NCI-H2107 treated with DMSO at 0.1 percent for 48 hours (cell line): ENCODE measurements at regions not wholly inside any gene's neighbourhood (a gene's known extent, or its start where the extent isn't known, plus 50 kb on each side); places are given as distances from the start of the nearest gene placed in this dataset.
"Not testable (repeated sequence)": the region's sequence is repeated elsewhere in the genome, so short reads cannot be mapped to it uniquely, and the experiment has no call there.

ENCODE experiments used
- DNase-seq: peaks from one replicate; lab custom pipeline; 2025; ENCODE audit not compliant: unreplicated experiment; lab: John Stamatoyannopoulos, UW

DNA sequence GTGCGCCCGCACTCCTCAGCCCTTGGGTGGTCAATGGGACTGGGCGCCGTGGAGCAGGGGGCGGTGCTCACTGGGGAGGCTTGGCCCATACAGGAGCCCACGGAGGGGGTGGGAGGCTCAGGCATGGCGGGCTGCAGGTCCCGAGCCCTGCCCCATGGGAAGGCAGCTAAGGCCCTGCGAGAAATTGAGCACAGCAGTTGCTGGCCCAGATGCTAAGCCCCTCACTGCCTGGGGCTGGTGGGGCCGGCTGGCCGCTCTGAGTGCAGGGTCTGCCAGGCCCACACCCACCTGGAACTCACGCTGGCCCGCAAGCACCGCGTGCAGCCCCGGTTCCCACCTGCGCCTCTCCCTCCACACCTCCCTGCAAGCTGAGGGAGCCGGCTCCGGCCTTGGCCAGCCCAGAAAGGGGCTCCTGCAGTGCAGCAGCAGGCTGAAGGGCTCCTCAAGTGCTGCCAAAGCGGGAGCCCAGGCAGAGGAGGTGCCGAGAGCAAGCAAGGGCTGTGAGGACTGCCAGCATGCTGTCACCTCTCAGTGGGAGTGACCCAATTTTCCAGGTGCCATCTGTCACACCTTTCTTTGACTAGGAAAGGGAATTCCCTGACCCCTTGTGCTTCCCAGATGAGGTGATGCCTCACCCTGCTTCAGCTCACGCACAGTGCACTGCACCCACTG, 642.3 kb upstream of the SYNCRIP start:
- DNase-seq, result not testable (repeated sequence)

DNA sequence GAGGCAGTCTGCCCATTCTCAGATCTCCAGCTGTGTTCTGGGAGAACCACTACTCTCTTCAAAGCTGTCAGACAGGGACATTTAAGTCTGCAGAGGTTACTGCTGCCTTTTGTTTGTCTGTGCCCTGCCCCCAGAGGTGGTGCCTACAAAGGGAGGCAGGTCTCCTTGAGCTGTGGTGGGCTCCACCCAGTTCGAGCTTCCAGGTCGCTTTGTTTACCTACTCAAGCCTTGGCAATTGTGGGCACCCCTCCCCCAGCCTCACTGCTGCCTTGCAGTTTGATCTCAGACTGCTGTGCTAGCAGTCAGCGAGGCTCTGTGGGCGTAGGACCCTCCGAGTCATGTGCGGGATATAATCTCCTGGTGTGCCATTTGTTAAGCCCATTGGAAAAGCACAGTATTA, 640.9 kb upstream of the SYNCRIP start:
- DNase-seq, result not testable (repeated sequence)

GRCh38 chr6:86276056-86276455, 633.4 kb upstream of the SYNCRIP start:
- no peak for DNase-seq

DNA sequence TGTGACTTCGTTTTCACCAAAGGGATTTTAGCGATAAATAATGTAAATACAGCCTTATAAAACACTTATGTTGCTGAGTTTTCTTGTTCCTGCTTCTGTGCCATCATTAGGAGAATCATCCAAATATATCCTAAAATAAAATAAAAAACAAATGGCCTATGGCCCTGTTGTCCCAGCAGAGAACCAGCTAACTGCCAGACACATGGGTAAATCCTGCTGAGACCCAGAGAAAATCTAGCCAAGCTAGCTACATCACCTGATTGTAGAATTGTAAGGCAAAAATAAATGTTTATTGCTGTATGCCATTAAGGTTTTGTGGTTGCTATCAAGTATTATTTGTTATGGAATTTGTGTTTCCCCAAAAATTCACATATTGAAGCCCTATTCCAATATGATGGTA, 631.2 kb upstream of the SYNCRIP start:
- no peak for DNase-seq

DNA sequence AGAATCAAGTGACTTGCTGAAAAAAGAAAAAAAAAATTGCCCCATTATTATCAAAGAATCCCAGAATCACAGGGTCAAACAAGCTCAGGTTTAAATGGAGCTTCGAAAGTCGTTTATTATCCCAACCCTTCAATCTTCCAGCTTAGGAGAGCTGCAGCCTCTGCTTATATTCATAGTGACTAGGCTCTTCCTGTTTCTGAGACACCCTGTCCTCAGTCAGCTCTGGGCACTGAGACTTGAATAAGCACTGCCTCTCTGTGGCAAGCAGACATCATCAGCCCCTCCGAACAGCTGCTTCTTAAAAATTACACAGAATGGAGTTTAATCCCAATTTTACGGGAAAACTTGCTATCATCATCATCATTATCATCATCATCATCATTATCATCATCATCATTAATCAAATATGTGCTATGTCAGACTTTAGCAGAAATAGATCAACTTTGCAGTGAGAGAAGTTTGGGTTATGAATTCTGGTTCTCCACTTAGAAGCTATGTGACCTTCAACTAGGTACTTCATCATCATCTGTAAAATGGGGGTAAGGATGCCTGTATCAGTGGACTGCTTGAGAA, 614.0 kb upstream of the SYNCRIP start:
- no peak for DNase-seq

GRCh38 chr6:86255973-86256372, 613.3 kb upstream of the SYNCRIP start:
- no peak for DNase-seq

DNA sequence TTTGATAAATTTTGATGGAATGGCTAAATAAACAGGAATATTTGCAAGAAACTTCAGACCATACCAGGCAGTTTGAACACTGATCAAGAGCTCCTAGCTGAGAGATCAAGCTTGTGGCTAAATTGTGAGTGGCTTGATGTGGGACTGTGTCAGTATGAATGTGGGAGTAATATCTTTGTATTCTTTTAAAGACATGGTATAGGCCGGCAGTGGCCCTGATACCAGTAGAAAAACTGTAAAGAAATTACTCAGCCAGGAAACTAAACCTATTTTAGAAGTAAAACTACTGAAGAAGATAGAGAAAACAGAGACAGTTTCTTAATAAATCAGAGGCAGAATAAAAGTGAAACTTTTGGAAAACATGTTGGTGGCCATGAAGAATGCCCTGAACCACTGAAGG, 608.4 kb upstream of the SYNCRIP start:
- DNase-seq, result no peak

GRCh38 chr6:86217906-86218305, 575.2 kb upstream of the SYNCRIP start:
- DNase-seq, result no peak

DNA sequence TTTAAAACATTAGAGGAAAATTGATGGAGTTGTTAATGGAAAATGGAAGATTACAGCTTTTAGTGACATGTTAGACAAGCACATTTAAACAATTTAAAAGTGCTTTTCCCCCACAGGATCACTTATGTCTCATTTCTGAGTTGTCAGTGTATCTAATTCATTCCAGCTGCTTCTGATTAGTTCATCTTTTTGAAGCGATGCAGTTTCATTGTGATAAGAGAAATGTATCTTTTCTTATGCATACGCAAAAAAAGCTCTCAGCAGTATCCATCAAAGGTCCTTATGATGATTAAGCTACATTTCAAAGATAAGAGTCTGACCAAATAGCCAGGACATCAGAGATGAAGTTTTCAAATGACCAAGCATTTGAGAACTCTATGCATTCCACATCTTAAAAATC, 572.6 kb upstream of the SYNCRIP start:
- no peak for DNase-seq

DNA sequence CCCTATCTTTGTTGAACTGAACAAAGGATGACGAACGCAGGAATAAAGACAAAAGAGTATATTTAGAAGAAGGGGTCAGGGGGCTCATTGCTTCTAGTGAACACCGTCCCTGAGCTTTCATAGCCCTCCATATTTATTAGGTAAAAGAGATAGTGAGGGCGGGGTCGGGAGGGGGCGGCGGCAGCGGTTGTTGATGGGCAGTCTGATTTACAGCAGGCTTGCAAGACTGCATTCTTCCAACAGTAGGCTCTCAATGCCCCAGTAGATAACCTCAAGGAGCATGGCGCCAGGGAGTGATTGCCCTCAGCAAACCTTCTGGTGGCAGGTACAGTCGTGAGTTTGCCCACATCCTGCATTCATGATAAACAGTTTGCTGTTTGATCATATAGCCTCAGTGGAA, 563.3 kb upstream of the SYNCRIP start:
- DNase-seq, result no peak

- DNase-seq, result no peak
Observed at GRCh38 chr6:86203044-86203443, 560.4 kb upstream of the SYNCRIP start.

DNA sequence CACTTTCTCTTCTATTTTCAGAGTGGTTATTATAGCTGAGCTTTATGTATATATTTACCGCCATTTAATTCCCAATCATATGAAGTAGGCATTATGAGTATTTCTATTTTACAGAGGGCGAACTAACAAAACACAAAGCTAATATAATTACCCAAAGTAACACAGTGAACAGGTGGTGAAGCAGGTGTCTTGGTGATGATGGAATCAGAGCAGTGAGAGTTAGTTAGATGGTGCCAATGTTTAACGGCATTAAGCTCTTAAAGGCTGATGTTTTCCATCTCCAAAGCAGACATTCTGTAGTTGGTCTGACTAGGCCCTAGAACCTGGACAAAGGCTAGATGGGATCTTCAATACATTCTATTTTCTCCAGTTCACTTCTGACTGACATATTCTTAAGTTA, 551.1 kb upstream of the SYNCRIP start:
- no peak for DNase-seq

- no peak for DNase-seq
Observed at GRCh38 chr6:86192123-86192522, 549.4 kb upstream of the SYNCRIP start.

GRCh38 chr6:86175149-86175548, 532.5 kb upstream of the SYNCRIP start:
- not testable (repeated sequence) for DNase-seq

DNA sequence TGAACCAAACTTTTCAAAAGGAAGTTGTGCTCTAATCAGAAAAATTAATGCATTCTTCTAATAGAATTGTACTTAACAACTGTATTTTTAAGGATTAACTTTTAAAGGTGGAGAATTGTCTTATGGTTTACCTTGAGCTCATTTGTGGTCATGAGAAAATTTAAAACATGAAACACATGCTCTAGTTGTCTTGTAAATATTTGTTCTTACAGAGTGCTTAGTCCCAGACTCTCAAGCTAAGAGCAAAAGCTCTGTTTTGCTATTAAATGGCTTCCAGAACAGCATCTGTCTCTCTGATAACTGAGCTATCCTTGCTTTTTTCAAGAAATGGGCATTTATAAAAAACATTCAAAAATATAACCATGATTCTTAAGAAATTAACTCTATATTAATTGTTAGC, 512.2 kb upstream of the SYNCRIP start:
- no peak for DNase-seq

- DNase-seq, result no peak
Observed at GRCh38 chr6:86153521-86153920, 510.8 kb upstream of the SYNCRIP start.

DNA sequence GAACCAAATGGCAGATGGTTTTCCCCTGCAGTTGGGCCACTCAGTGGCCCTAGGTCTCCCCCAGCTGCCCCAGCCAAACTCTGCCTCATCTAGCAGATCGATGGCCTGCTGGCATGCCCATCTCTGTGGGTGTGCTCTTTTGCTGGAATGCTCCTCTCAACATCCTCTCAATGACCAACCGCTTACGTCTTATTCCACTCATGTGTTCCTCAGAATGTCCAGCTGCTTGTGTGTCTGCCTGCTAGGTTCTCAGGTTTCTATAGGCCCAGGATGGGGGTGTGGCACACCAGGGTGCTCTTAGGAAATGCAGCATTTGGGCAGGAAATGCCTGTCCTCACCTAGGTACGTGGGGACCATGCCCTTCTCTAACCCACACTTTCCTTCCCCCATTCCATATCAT, 509.9 kb upstream of the SYNCRIP start:
- no peak for DNase-seq

- DNase-seq, result no peak
Observed at GRCh38 chr6:86148586-86148985, 505.9 kb upstream of the SYNCRIP start.

GRCh38 chr6:86147859-86148258, 505.2 kb upstream of the SYNCRIP start:
- DNase-seq, result no peak

DNA sequence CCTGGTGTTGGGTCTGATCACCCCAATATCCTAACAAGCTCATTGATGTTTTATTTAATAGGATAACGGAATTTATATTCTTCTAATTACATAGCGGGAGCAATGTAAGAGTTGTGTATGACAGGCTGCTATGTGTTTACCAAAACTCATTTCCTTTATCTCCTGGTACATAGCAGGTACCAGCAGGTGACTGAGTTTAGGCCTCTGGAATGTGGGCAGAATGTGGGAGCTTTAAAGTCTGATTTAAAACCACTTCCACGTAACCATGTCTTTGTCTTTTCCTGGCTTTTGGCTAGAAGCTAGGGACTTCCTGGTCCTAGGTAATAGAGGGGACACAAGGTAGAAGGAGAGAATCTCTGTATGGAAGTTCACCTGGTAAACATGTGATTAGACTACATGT, 504.6 kb upstream of the SYNCRIP start:
- no peak for DNase-seq

GRCh38 chr6:86146751-86147150, 504.1 kb upstream of the SYNCRIP start:
- DNase-seq, result not testable (repeated sequence)

- no peak for DNase-seq
Observed at GRCh38 chr6:86142326-86142725, 499.6 kb upstream of the SYNCRIP start.
